GM19240 (cell line): ENCODE measurements at regions not wholly inside any gene's neighbourhood (a gene's known extent, or its start where the extent isn't known, plus 50 kb on each side); places are given as distances from the start of the nearest gene placed in this dataset.

Experiments used
- DNase-seq: peaks from one replicate; pipeline ENCODE4 v3.0.0; 2011; ENCODE audit warnings: low spot score; ENCODE audit not compliant: insufficient read length

- DNase-seq: no peak
These were observed 1474.0 kb upstream of the TMEFF2 start for GRCh38 chr2:193668557-193669323.

- DNase-seq: no peak
These were observed 1433.2 kb upstream of the TMEFF2 start for GRCh38 chr2:193627927-193628272.

GRCh38 chr2:193627187-193627926 lies 1432.6 kb upstream of the TMEFF2 start:
- DNase-seq: no peak

GRCh38 chr2:193608451-193608850 lies 1413.7 kb upstream of the TMEFF2 start:
- no peak for DNase-seq

- no peak for DNase-seq
These were observed 1396.1 kb upstream of the TMEFF2 start for GRCh38 chr2:193590831-193591230.

- no peak for DNase-seq
These were observed 1389.8 kb upstream of the TMEFF2 start for GRCh38 chr2:193584522-193584938.

- no peak for DNase-seq
These were observed 1389.1 kb upstream of the TMEFF2 start for GRCh38 chr2:193583638-193584400.

- no peak for DNase-seq
These were observed 1387.1 kb upstream of the TMEFF2 start for GRCh38 chr2:193581807-193582206.

- no peak for DNase-seq
These were observed 1385.6 kb upstream of the TMEFF2 start for GRCh38 chr2:193580176-193580950.

- DNase-seq: no peak
These were observed 1372.2 kb upstream of the TMEFF2 start for GRCh38 chr2:193566886-193567285.

GRCh38 chr2:193566276-193566675 lies 1371.5 kb upstream of the TMEFF2 start:
- no peak for DNase-seq

GRCh38 chr2:193562031-193562430 lies 1367.3 kb upstream of the TMEFF2 start:
- no peak for DNase-seq

- no peak for DNase-seq
These were observed 1366.3 kb upstream of the TMEFF2 start for GRCh38 chr2:193561054-193561453.

GRCh38 chr2:193556766-193557470 lies 1362.2 kb upstream of the TMEFF2 start:
- DNase-seq: no peak

- DNase-seq: no peak
These were observed 1354.9 kb upstream of the TMEFF2 start for GRCh38 chr2:193549661-193550060.

- no peak for DNase-seq
These were observed 1348.0 kb upstream of the TMEFF2 start for GRCh38 chr2:193542762-193543161.

GRCh38 chr2:193539188-193539587 lies 1344.5 kb upstream of the TMEFF2 start:
- no peak for DNase-seq

- no peak for DNase-seq
These were observed 1343.3 kb upstream of the TMEFF2 start for GRCh38 chr2:193538061-193538460.

GRCh38 chr2:193537531-193537930 lies 1342.8 kb upstream of the TMEFF2 start:
- no peak for DNase-seq

- no peak for DNase-seq
These were observed 1333.7 kb upstream of the TMEFF2 start for GRCh38 chr2:193528458-193528857.

- no peak for DNase-seq
These were observed 1332.4 kb upstream of the TMEFF2 start for GRCh38 chr2:193527146-193527545.
